ENCODE measurements at regions not wholly inside any gene's neighbourhood (a gene's known extent, or its start where the extent isn't known, plus 50 kb on each side); places are given as distances from the start of the nearest gene placed in this dataset.

DNA sequence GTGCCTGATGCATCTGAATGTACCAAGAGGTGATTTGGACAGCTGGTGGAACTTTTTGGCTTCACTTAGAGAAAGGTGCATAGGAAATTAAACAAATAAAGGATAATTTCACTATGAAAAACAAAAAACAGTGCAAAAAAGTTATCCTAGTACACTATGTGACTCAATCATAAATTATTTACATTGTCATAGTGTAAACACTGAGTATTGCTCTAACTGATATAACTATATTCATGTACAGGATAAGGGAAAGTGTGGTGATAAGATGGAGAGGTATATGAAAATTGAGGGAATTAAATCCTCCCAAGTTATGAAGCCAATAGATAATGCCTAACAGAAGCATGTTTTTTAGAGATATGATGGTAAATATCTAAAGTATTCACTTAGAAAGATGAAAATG, 50.2 kb upstream of the CPNE4 start:
- no peaks in the 10 kb centered on the region for H3K4me1 ChIP-seq
- no peaks in the 10 kb centered on the region for H3K36me3 ChIP-seq
- no peaks in the 10 kb centered on the region for H3K27me3 ChIP-seq
- no peak for DNase-seq
- no peak overlapping the region for H3K4me3 ChIP-seq
- intact Hi-C loops (cut with DNase I), result no loop called here
- TF ChIP-seq POLR2AphosphoS5 (IDR thresholded peaks at IDR 0.05), result no peak
- no peak overlapping the region for H3K27ac ChIP-seq
- no peaks in the 10 kb centered on the region for H3K9me3 ChIP-seq

DNA sequence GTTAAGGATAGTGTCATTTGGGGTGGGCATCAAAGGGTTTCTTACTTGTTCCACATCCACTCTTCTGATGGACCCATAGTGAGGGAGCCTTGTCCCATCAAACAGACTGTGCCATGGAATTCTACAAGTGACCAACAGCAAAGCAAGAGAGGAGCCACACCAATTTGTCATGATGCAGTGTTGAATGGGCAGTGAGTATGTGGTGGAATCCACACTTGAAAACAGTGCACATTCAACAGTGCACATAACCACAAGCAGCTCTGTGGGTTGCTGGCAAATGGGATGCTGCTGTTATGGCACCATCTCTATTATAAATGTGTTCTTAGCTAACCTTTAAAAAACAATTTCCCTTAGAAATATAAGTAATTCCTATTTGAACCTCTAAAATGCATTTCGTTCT, 52.5 kb upstream of the CPNE4 start:
- TF ChIP-seq EP300 (IDR thresholded peaks at IDR 0.05), result no peak
- no peak for TF ChIP-seq POLR2AphosphoS5 (IDR thresholded peaks at IDR 0.05)
- 46 to 78% methylated on average over 1 of the region's 1 CpG for WGBS, 2 donors
- no peaks in the 10 kb centered on the region for H3K27me3 ChIP-seq
- no peak for DNase-seq
- H3K27ac ChIP-seq, result no peak overlapping the region
- H3K36me3 ChIP-seq, result no peaks in the 10 kb centered on the region
- intact Hi-C loops (cut with DNase I), result no loop called here
- H3K9me3 ChIP-seq, result no peaks in the 10 kb centered on the region
- H3K4me1 ChIP-seq, result no peaks in the 10 kb centered on the region
- no peak overlapping the region for H3K4me3 ChIP-seq

DNA sequence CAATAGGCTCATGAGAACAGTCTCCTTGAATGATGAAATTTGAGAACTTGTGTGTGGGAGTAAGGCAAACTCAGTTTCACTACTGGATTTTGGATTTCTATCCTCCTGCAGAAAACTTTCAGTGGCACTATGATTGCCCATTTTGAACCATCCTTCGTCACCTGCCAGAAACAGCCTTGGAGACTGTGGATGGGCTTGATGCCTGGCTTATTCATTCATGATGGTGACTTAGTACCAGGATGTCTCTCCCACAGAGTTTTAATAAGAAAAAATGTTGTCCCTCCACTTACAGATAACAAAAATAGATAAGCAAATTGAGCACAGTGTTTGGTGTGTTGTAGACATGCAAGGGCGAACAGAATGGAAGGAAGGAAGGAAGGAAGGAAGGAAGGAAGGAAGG, 53.5 kb upstream of the CPNE4 start:
- no peaks in the 10 kb centered on the region for H3K36me3 ChIP-seq
- no peaks in the 10 kb centered on the region for H3K9me3 ChIP-seq
- H3K4me3 ChIP-seq, result no peak overlapping the region
- no peak for DNase-seq
- TF ChIP-seq POLR2A (IDR thresholded peaks at IDR 0.05) (no peak), POLR2AphosphoS5 (IDR thresholded peaks at IDR 0.05) (no peak), EP300 (IDR thresholded peaks at IDR 0.05) (no peak)
- TF ChIP-seq, protein P1, sequence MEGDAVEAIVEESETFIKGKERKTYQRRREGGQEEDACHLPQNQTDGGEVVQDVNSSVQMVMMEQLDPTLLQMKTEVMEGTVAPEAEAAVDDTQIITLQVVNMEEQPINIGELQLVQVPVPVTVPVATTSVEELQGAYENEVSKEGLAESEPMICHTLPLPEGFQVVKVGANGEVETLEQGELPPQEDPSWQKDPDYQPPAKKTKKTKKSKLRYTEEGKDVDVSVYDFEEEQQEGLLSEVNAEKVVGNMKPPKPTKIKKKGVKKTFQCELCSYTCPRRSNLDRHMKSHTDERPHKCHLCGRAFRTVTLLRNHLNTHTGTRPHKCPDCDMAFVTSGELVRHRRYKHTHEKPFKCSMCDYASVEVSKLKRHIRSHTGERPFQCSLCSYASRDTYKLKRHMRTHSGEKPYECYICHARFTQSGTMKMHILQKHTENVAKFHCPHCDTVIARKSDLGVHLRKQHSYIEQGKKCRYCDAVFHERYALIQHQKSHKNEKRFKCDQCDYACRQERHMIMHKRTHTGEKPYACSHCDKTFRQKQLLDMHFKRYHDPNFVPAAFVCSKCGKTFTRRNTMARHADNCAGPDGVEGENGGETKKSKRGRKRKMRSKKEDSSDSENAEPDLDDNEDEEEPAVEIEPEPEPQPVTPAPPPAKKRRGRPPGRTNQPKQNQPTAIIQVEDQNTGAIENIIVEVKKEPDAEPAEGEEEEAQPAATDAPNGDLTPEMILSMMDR (IDR thresholded peaks at IDR 0.05), result no peak
- H3K27ac ChIP-seq, result no peak overlapping the region
- no peaks in the 10 kb centered on the region for H3K4me1 ChIP-seq
- 39 to 80% methylated on average over 2 of the region's 2 CpGs for WGBS, 2 donors
- intact Hi-C loops (cut with DNase I), result no loop called here
- H3K27me3 ChIP-seq, result no peaks in the 10 kb centered on the region

DNA sequence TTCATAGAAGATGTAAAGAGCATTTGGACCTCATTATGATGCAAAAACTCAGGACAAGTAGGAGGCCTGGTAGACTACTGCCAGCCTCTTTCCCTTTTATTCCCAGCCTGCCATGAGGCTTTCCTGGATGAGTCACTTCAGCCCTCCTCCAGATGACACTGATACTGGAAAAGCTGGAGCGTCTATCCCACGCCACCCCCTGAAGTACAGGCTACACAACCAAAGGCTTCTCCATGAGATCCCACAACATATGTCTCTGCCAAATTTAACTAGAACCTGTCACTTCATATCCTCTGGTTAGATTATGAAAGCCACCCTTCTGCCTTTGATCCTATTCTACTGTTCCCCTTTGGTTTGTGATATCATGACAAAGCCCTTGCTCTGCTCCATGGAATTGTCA, 56.1 kb upstream of the CPNE4 start:
- intact Hi-C loops (cut with DNase I), result no loop called here
- Histone ChIP-seq H3K27ac (no peak overlapping the region), H3K9me3 (no peaks in the 10 kb centered on the region), H3K4me3 (no peak overlapping the region), H3K27me3 (no peaks in the 10 kb centered on the region), H3K4me1 (no peaks in the 10 kb centered on the region), H3K36me3 (no peaks in the 10 kb centered on the region)
- 90 to 91% methylated on average over 2 of the region's 2 CpGs for WGBS, 2 donors
- TF ChIP-seq POLR2A (IDR thresholded peaks at IDR 0.05) (no peak), EP300 (IDR thresholded peaks at IDR 0.05) (no peak), POLR2AphosphoS5 (IDR thresholded peaks at IDR 0.05) (no peak)
- TF ChIP-seq, protein P1 (IDR thresholded peaks at IDR 0.05), result no peak
- DNase-seq, result no peak

GRCh38 chr3:132116601-132117000, 81.8 kb upstream of the CPNE4 start:
- intact Hi-C loops (cut with DNase I), result no loop called here
- DNase-seq, result no peak
- no peaks in the 10 kb centered on the region for H3K27me3 ChIP-seq
- 81 to 86% methylated on average over 1 of the region's 1 CpG for WGBS, 2 donors
- TF ChIP-seq POLR2AphosphoS5 (IDR thresholded peaks at IDR 0.05), result no peak
- no peaks in the 10 kb centered on the region for H3K36me3 ChIP-seq
- H3K27ac ChIP-seq, result no peak overlapping the region
- H3K4me1 ChIP-seq, result no peaks in the 10 kb centered on the region
- H3K4me3 ChIP-seq, result no peak overlapping the region
- no peaks in the 10 kb centered on the region for H3K9me3 ChIP-seq

- 77 to 86% methylated on average over 1 of the region's 1 CpG for WGBS, 2 donors
- H3K4me1 ChIP-seq, result no peaks in the 10 kb centered on the region
- H3K9me3 ChIP-seq, result no peaks in the 10 kb centered on the region
- H3K4me3 ChIP-seq, result no peak overlapping the region
- no peak for DNase-seq
- no peaks in the 10 kb centered on the region for H3K27me3 ChIP-seq
- intact Hi-C loops (cut with DNase I), result no loop called here
- H3K36me3 ChIP-seq, result no peaks in the 10 kb centered on the region
- no peak for TF ChIP-seq POLR2A (IDR thresholded peaks at IDR 0.05)
- TF ChIP-seq EP300 (IDR thresholded peaks at IDR 0.05), result no peak
- TF ChIP-seq POLR2AphosphoS5 (IDR thresholded peaks at IDR 0.05), result no peak
- TF ChIP-seq, protein P1 (IDR thresholded peaks at IDR 0.05), result no peak
- H3K27ac ChIP-seq, result no peak overlapping the region
Observed at GRCh38 chr3:132117642-132118041, 82.8 kb upstream of the CPNE4 start.

Data from sigmoid colon (tissue), 6 donors.